GM12878 (cell line): ENCODE measurements at regions not wholly inside any gene's neighbourhood (a gene's known extent, or its start where the extent isn't known, plus 50 kb on each side); places are given as distances from the start of the nearest gene placed in this dataset.

Experiments used
- ATAC-seq: fragments of 200-7000 bp; cut with Tn5 transposase; 3 replicates; pipeline ENCODE4 v1.9.1; 2020; ENCODE audit warnings: mild to moderate bottlenecking, moderate library complexity
- BruUV-seq: library from RNA; stranded (reverse); fragments of 400-500 nt; replicated peaks from 2 replicates; lab custom pipeline; 2021; lab: Mats Ljungman, UMichigan
- CTCF ChIA-PET: fragments of 300-600 bp; sonication (Branson Sonifier 250); formaldehyde crosslinking; extraction: SDS; loops from one replicate; lab custom pipeline; 2021; ENCODE audit warnings: inconsistent platforms; lab: Yijun Ruan, JAX
- POLR2A ChIA-PET: fragments of 350-600 bp; formaldehyde crosslinking; extraction: SDS; loops from one replicate; lab custom pipeline; 2021; ENCODE audit warnings: inconsistent platforms; lab: Charles Lee
- RAD21 ChIA-PET: fragments of 300-600 bp; sonication (Branson Sonifier 250); formaldehyde crosslinking; loops from one replicate; lab custom pipeline; 2023; ENCODE audit warnings: antibody characterized with exemption; ENCODE audit not compliant: unreplicated experiment; lab: Charles Lee
- SMC1A ChIA-PET: fragments of 300-600 bp; sonication (Branson Sonifier 250); formaldehyde crosslinking; loops from one replicate; lab custom pipeline; 2023; ENCODE audit not compliant: unreplicated experiment, uncharacterized antibody; lab: Charles Lee
- DNase-seq: peaks from one replicate; pipeline ENCODE4 v3.0.0-alpha.2; 2011; ENCODE audit warnings: low read depth, low spot score
- FAIRE-seq: peaks from 3 replicates; lab custom pipeline; 2011; peaks lifted over from hg19 to GRCh38; lab: Jason Lieb, UNC
- H2AFZ ChIP-seq: 2 replicates; pipeline ENCODE4 v1.6.0; 2011; ENCODE audit warnings: low read depth, low read length, control low read depth; ENCODE audit not compliant: control insufficient read depth
- H3K27ac ChIP-seq: 2 replicates; pipeline ENCODE4 v1.5.1; 2011; ENCODE audit warnings: control low read depth; ENCODE audit not compliant: control insufficient read depth, insufficient read depth
- H3K27me3 ChIP-seq, 2 experiments: replicated peaks in 1 of 2; 2 replicates each; pipeline versions ENCODE4 v1.6.0 to v1.6.1; 2011; ENCODE audit warnings: low read length in 1 of 2; ENCODE audit not compliant: control insufficient read depth in 2 of 2, insufficient read depth in 2 of 2
- H3K36me3 ChIP-seq, 2 experiments: 2 replicates each; pipeline ENCODE4 v1.5.1; 2011; ENCODE audit warnings: low read length in 1 of 2; ENCODE audit not compliant: control insufficient read depth in 2 of 2, insufficient read depth in 2 of 2
- H3K4me1 ChIP-seq: 2 replicates; pipeline ENCODE4 v1.6.1; 2011; ENCODE audit warnings: mild to moderate bottlenecking, low read length, moderate library complexity, mixed read lengths; ENCODE audit not compliant: control insufficient read depth, insufficient read depth
- H3K4me2 ChIP-seq: 2 replicates; pipeline ENCODE4 v1.6.0; 2011; ENCODE audit warnings: control low read depth; ENCODE audit not compliant: control insufficient read depth, insufficient read depth
- H3K4me3 ChIP-seq: fragments of 200-600 bp; sonication (generic); 2 replicates; pipeline ENCODE4 v1.5.1; 2016
- H3K79me2 ChIP-seq: 2 replicates; pipeline ENCODE4 v1.6.0; 2011; ENCODE audit warnings: low read length; ENCODE audit not compliant: control insufficient read depth, insufficient read depth
- H3K9ac ChIP-seq: 2 replicates; pipeline ENCODE4 v1.8.0; 2011; ENCODE audit warnings: low read length, control low read depth, mixed read lengths; ENCODE audit not compliant: control insufficient read depth, insufficient read depth
- H3K9me3 ChIP-seq: replicated peaks from 3 replicates; pipeline ENCODE4 v1.5.1; 2011; ENCODE audit warnings: mild to moderate bottlenecking, low read length; ENCODE audit not compliant: control insufficient read depth, insufficient read depth
- H4K20me1 ChIP-seq: 2 replicates; pipeline ENCODE4 v1.6.0; 2011; ENCODE audit not compliant: control insufficient read depth, insufficient read depth
- BRCA1 ChIP-seq: IDR thresholded peaks from 2 replicates; pipeline ENCODE4 v1.6.1; 2011; ENCODE audit warnings: low read depth, low read length, improper control_type of control experiment
- MEF2A ChIP-seq: IDR thresholded peaks from 2 replicates; pipeline ENCODE4 v1.6.1; 2011; ENCODE audit warnings: low read depth, mild to moderate bottlenecking, low read length, moderate library complexity; ENCODE audit not compliant: insufficient read depth
- POLR2AphosphoS5 ChIP-seq: IDR thresholded peaks from 2 replicates; pipeline ENCODE4 v1.6.1; 2011; ENCODE audit warnings: mild to moderate bottlenecking, low read length, inconsistent platforms
- RFX5 ChIP-seq: IDR thresholded peaks from 2 replicates; pipeline ENCODE4 v1.6.1; 2011; ENCODE audit warnings: low read depth, low read length, improper control_type of control experiment
- SIN3A ChIP-seq: IDR thresholded peaks from 2 replicates; pipeline ENCODE4 v1.6.1; 2012; ENCODE audit warnings: low read depth, low read length, improper control_type of control experiment
- STAT1 ChIP-seq: fragments of 450-650 bp; conservative IDR thresholded peaks from 2 replicates; pipeline ENCODE4 v1.6.1; 2014; ENCODE audit warnings: antibody characterized with exemption, mild to moderate bottlenecking
- ZNF384 ChIP-seq: IDR thresholded peaks from 2 replicates; pipeline ENCODE4 v1.6.1; 2012; ENCODE audit warnings: low read depth, mild to moderate bottlenecking, low read length, improper control_type of control experiment, borderline replicate concordance
- WGBS: methylation state at CpG from one replicate; pipeline ENCODE4 v1.1.6; 2016; ENCODE audit warnings: low lambda C conversion rate; ENCODE audit not compliant: insufficient replicate concordance, insufficient coverage; ENCODE audit errors: missing lambda C conversion rate; 5-methylcytosine and 5-hydroxymethylcytosine counted together
- in situ Hi-C: fragments of 300-500 bp; cut with MboI; formaldehyde crosslinking; loops from 9 replicates; pipeline ENCODE4 v1.14.3; 2018; ENCODE audit warnings: mixed read lengths
- intact Hi-C: fragments of 100-400 bp; cut with micrococcal nuclease; formaldehyde crosslinking; loops from one replicate; pipeline ENCODE4 v1.14.2; 2022; ENCODE audit not compliant: unreplicated experiment
- TF ChIP-seq, protein P1 (sequence below): IDR thresholded peaks from 2 replicates; pipeline ENCODE4 v1.6.1; 2011; ENCODE audit warnings: low read depth, mild to moderate bottlenecking, low read length, moderate library complexity, borderline replicate concordance; ENCODE audit errors: extremely low read depth
- TF ChIP-seq, protein P2 (sequence below): fragments of 450-650 bp; IDR thresholded peaks from 2 replicates; pipeline ENCODE4 v1.6.1; 2017; ENCODE audit warnings: borderline replicate concordance

- no peak overlapping the region for H3K27ac ChIP-seq
- H4K20me1 ChIP-seq: no peaks in the 10 kb centered on the region
- no TSS peak for BruUV-seq
- no peaks in the 10 kb centered on the region for H3K4me1 ChIP-seq
- RAD21 ChIA-PET: no interaction called here
- TF ChIP-seq POLR2AphosphoS5 (no peak), STAT1 (no peak), SIN3A (no peak), RFX5 (no peak), ZNF384 (no peak), BRCA1 (no peak), MEF2A (no peak)
- TF ChIP-seq, protein P1, sequence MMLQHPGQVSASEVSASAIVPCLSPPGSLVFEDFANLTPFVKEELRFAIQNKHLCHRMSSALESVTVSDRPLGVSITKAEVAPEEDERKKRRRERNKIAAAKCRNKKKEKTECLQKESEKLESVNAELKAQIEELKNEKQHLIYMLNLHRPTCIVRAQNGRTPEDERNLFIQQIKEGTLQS: no peak
- TF ChIP-seq, protein P2, sequence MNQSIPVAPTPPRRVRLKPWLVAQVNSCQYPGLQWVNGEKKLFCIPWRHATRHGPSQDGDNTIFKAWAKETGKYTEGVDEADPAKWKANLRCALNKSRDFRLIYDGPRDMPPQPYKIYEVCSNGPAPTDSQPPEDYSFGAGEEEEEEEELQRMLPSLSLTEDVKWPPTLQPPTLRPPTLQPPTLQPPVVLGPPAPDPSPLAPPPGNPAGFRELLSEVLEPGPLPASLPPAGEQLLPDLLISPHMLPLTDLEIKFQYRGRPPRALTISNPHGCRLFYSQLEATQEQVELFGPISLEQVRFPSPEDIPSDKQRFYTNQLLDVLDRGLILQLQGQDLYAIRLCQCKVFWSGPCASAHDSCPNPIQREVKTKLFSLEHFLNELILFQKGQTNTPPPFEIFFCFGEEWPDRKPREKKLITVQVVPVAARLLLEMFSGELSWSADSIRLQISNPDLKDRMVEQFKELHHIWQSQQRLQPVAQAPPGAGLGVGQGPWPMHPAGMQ: no peak
- FAIRE-seq: no peak
- no peak overlapping the region for H3K4me3 ChIP-seq
- no peak overlapping the region for H2AFZ ChIP-seq
- H3K27me3 ChIP-seq: no peaks in the 10 kb centered on the region
- in situ Hi-C loops (no loop called here), intact Hi-C loops (no loop called here)
- DNase-seq: no peak
- H3K9me3 ChIP-seq: no peaks in the 10 kb centered on the region
- POLR2A ChIA-PET: no interaction called here
- H3K36me3 ChIP-seq: no peaks in the 10 kb centered on the region
- SMC1A ChIA-PET: no interaction called here
- H3K4me2 ChIP-seq: no peak overlapping the region
- CTCF ChIA-PET: no interaction called here
- H3K79me2 ChIP-seq: no peaks in the 10 kb centered on the region
- 71% methylated on average over 3 of the region's 3 CpGs for WGBS
- no peak for ATAC-seq
- H3K9ac ChIP-seq: no peak overlapping the region
Measured at GRCh38 chr12:88723219-88723618, 142.9 kb upstream of the KITLG start.
